ENCODE measurements at regions not wholly inside any gene's neighbourhood (a gene's known extent, or its start where the extent isn't known, plus 50 kb on each side); places are given as distances from the start of the nearest gene placed in this dataset.

- Histone ChIP-seq H3T11ph (ENCODE audit: low read length) (no peak overlapping the region), H2BK120ac (ENCODE audit: low read depth, low read length, poor library complexity, severe bottlenecking) (no peak overlapping the region), H4K8ac (replicated peaks; ENCODE audit: insufficient read length, low read depth, low read length) (no peak overlapping the region), H3K79me1 (ENCODE audit: insufficient read depth, low read depth, low read length, poor library complexity, severe bottlenecking) (no peaks in the 10 kb centered on the region), H3K4ac (ENCODE audit: low read depth, low read length) (no peak overlapping the region), H3K56ac (ENCODE audit: insufficient read length, low read depth, low read length) (no peak overlapping the region), H2BK5ac (ENCODE audit: insufficient read length, low read length) (no peak overlapping the region), H3K14ac (ENCODE audit: insufficient read depth, low read length) (no peak overlapping the region), H2BK20ac (ENCODE audit: low read depth, low read length, poor library complexity, severe bottlenecking) (no peak overlapping the region), H3K9me3 (ENCODE audit: control insufficient read depth, low read depth, low read length) (no peaks in the 10 kb centered on the region), H3K4me1 (ENCODE audit: insufficient read depth, low read length) (peaks cover 12% of the 10 kb centered on the region; the same call in 1 of the 2 replicates), H4K20me1 (ENCODE audit: control insufficient read depth, insufficient read depth, insufficient read length) (no peaks in the 10 kb centered on the region), H2BK12ac (ENCODE audit: insufficient read length, low read depth, low read length) (no peak overlapping the region), H3K27me3 (ENCODE audit: insufficient read depth, low read length) (no peaks in the 10 kb centered on the region; the same call in 1 of the 2 replicates), H2AK5ac (ENCODE audit: insufficient read length, low read length) (no peak overlapping the region), H2BK15ac (ENCODE audit: low read depth, low read length) (no peak overlapping the region), H3K23me2 (ENCODE audit: insufficient read length, low read depth, low read length, poor library complexity, severe bottlenecking) (no peaks in the 10 kb centered on the region), H3K9ac (ENCODE audit: extremely low read depth, insufficient read length, low read length) (no peak overlapping the region), H4K5ac (ENCODE audit: insufficient read length, low read depth, low read length) (no peak overlapping the region), H3K27ac (ENCODE audit: insufficient read length, low read depth, low read length) (no peak overlapping the region), H2AFZ (ENCODE audit: low read length) (no peak overlapping the region), H3K18ac (ENCODE audit: insufficient read length, low read depth, low read length) (no peak overlapping the region), H4K91ac (ENCODE audit: insufficient read length, low read depth, low read length) (no peak overlapping the region), H3K79me2 (ENCODE audit: insufficient read depth, low read length) (no peaks in the 10 kb centered on the region), H3K4me2 (ENCODE audit: insufficient read depth, insufficient read length, low read length) (no peak overlapping the region), H3K23ac (ENCODE audit: insufficient read length, low read depth, low read length) (no peak overlapping the region)
- WGBS (ENCODE audit: extremely low coverage, insufficient read length, low lambda C conversion rate), result no CpG with 5 or more reads among the region's 20 CpGs
- Mint-ChIP-seq H3K4me3 (no peak overlapping the region), H3K9me3 (peaks cover 0 to 2% of the 10 kb centered on the region in 2 experiments; a peak in 2 of 5 replicates), H3K27me3 (ENCODE audit: low read depth) (no peaks in the 10 kb centered on the region; the same call in 1 of the 2 replicates), H3K36me3 (ENCODE audit: insufficient read depth in 1 of 3, low read depth in 3 of 3) (no peaks in the 10 kb centered on the region; a peak in 2 of 7 replicates), H3K27ac (no peak overlapping the region; a peak in 1 of 7 replicates), H3K4me1 (peaks cover 44 to 48% of the 10 kb centered on the region in 2 experiments)
- DNase-seq, result no peak
- TF ChIP-seq CTCF (conservative IDR thresholded peaks at IDR 0.05), result no peak
These were observed 55.8 kb upstream of the TMEM18 start for GRCh38 chr2:733001-733400.

Data from H9 (cell line).